Activated CD4-positive, alpha-beta T cell treated with anti-CD3 and anti-CD28 coated beads for 36 hours (primary cell): ENCODE measurements at regions not wholly inside any gene's neighbourhood (a gene's known extent, or its start where the extent isn't known, plus 50 kb on each side); places are given as distances from the start of the nearest gene placed in this dataset.

Experiments
- ATAC-seq: fragments of 200-7000 bp; cut with Tn5 transposase; one replicate; pipeline ENCODE4 v1.10.0; 2021; ENCODE audit warnings: mild to moderate bottlenecking, moderate library complexity
- CTCF ChIA-PET: fragments of 350-600 bp; sonication (Branson Sonifier 250); formaldehyde crosslinking; loops from one replicate; lab custom pipeline; 2021; ENCODE audit warnings: antibody characterized with exemption; lab: Charles Lee
- POLR2A ChIA-PET: fragments of 350-600 bp; sonication (Branson Sonifier 250); formaldehyde crosslinking; loops from one replicate; lab custom pipeline; 2021; ENCODE audit warnings: antibody characterized with exemption, inconsistent platforms; lab: Charles Lee
- DNase-seq: peaks from one replicate; pipeline ENCODE4 v3.0.0-alpha.2; 2020
- H3K27ac Mint-ChIP-seq: one replicate; pipeline ENCODE4 v1.8.0; 2021; ENCODE audit warnings: mixed read lengths
- H3K27me3 Mint-ChIP-seq: one replicate; pipeline ENCODE4 v1.8.0; 2021; ENCODE audit warnings: mixed read lengths
- H3K36me3 Mint-ChIP-seq: one replicate; pipeline ENCODE4 v1.8.0; 2021; ENCODE audit warnings: low read depth, mixed read lengths
- H3K4me1 Mint-ChIP-seq: one replicate; pipeline ENCODE4 v1.8.0; 2021; ENCODE audit warnings: mixed read lengths
- H3K4me3 Mint-ChIP-seq: one replicate; pipeline ENCODE4 v1.8.0; 2021; ENCODE audit warnings: mild to moderate bottlenecking, moderate library complexity, mixed read lengths
- H3K9me3 Mint-ChIP-seq: one replicate; pipeline ENCODE4 v1.8.0; 2021; ENCODE audit warnings: low read depth, mixed read lengths
- intact Hi-C, 2 experiments: fragments of 100-400 bp; cut with DNase I in 1 of 2; cut with micrococcal nuclease in 1 of 2; formaldehyde crosslinking; loops; one replicate each; pipeline versions ENCODE4 v1.14.2 to v1.15.1; 2022 to 2024; cut with DNase I, micrococcal nuclease

- ChIA-PET POLR2A (no interaction called here), CTCF (no interaction called here)
- ATAC-seq: no peak
- intact Hi-C loops: no loop called here
- no peak for DNase-seq
- Mint-ChIP-seq H3K4me1 (no peaks in the 10 kb centered on the region), H3K9me3 (no peaks in the 10 kb centered on the region), H3K27me3 (peaks cover 15% of the 10 kb centered on the region), H3K27ac (no peak overlapping the region), H3K4me3 (no peak overlapping the region), H3K36me3 (no peaks in the 10 kb centered on the region)
Observed at GRCh38 chr3:168844472-168844871, 748.7 kb upstream of the GOLIM4 start.

- no peak for DNase-seq
- no peak for ATAC-seq
- peaks cover 13% of the 10 kb centered on the region for H3K27me3 Mint-ChIP-seq
- ChIA-PET POLR2A (no interaction called here), CTCF (no interaction called here)
- no peaks in the 10 kb centered on the region for H3K36me3 Mint-ChIP-seq
- intact Hi-C loops: no loop called here
- H3K4me3 Mint-ChIP-seq: no peak overlapping the region
- H3K4me1 Mint-ChIP-seq: no peaks in the 10 kb centered on the region
- no peaks in the 10 kb centered on the region for H3K9me3 Mint-ChIP-seq
- no peak overlapping the region for H3K27ac Mint-ChIP-seq
Observed at GRCh38 chr3:168843481-168843880, 747.8 kb upstream of the GOLIM4 start.

DNA sequence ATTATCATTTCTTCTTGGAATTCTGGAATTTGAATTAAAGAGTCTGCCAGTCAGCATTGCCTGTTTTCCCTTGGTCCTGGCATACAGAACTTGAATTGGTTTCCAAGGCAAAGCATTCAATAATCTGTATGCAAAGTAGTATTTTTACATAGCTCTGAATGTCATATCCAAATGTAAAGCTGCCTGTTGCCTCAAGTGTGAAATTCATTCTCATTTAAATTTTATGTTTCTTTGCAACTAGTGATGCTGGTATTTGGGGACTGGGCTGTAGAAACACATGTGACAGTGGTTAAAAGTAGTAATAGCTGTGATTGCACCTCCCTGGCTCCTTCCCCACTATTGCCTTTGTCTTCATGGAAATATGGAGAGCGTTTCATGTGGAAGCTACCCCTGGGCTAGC is 743.9 kb upstream of the GOLIM4 start:
- ChIA-PET POLR2A (no interaction called here), CTCF (no interaction called here)
- intact Hi-C loops: no loop called here
- Mint-ChIP-seq H3K4me1 (no peaks in the 10 kb centered on the region), H3K36me3 (no peaks in the 10 kb centered on the region), H3K9me3 (no peaks in the 10 kb centered on the region), H3K4me3 (no peak overlapping the region), H3K27ac (no peak overlapping the region), H3K27me3 (peaks cover under 1% of the 10 kb centered on the region)
- DNase-seq (no peak), ATAC-seq (no peak)

DNA sequence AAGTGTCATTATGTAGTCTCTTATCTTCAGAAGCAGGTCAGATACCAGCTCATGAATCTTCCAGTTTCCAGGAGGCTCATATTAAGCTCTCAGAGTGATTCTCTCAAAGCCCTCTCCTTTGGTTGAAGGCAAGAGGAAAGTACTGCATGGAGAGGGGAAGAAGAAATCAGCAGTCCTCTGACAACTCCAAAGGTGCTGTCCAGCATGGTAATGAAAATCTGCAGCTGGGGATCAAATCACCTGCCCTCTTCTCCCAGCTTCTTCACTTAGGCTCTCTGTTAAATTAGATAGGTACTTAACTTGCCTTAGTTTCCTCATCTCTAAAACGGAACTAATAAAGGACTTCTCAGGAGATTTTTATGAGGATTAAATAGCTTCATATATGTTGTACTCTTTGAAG is 738.8 kb upstream of the GOLIM4 start:
- no peaks in the 10 kb centered on the region for H3K27me3 Mint-ChIP-seq
- no peak overlapping the region for H3K27ac Mint-ChIP-seq
- no peak for DNase-seq
- ChIA-PET CTCF (interaction anchor here (1.2 to 1.3 kb wide), 2 partner anchors 12 to 13 kb away, joined by 3 to 6 read pairs; no protein-coding TSS in a partner anchor), POLR2A (no interaction called here)
- no peaks in the 10 kb centered on the region for H3K4me1 Mint-ChIP-seq
- no peaks in the 10 kb centered on the region for H3K36me3 Mint-ChIP-seq
- H3K4me3 Mint-ChIP-seq: no peak overlapping the region
- intact Hi-C loops: no loop called here
- no peak for ATAC-seq
- H3K9me3 Mint-ChIP-seq: no peaks in the 10 kb centered on the region

- intact Hi-C loops: no loop called here
- ChIA-PET CTCF (no interaction called here), POLR2A (no interaction called here)
- H3K4me3 Mint-ChIP-seq: no peak overlapping the region
- H3K4me1 Mint-ChIP-seq: no peaks in the 10 kb centered on the region
- no peaks in the 10 kb centered on the region for H3K27me3 Mint-ChIP-seq
- H3K27ac Mint-ChIP-seq: no peak overlapping the region
- DNase-seq (no peak), ATAC-seq (no peak)
- H3K9me3 Mint-ChIP-seq: no peaks in the 10 kb centered on the region
- H3K36me3 Mint-ChIP-seq: no peaks in the 10 kb centered on the region
Observed at GRCh38 chr3:168828943-168829342, 733.2 kb upstream of the GOLIM4 start.

- ChIA-PET POLR2A (no interaction called here), CTCF (no interaction called here)
- intact Hi-C loops: no loop called here
- H3K9me3 Mint-ChIP-seq: no peaks in the 10 kb centered on the region
- ATAC-seq (no peak), DNase-seq (no peak)
- no peak overlapping the region for H3K27ac Mint-ChIP-seq
- H3K36me3 Mint-ChIP-seq: no peaks in the 10 kb centered on the region
- H3K4me3 Mint-ChIP-seq: no peak overlapping the region
- no peaks in the 10 kb centered on the region for H3K27me3 Mint-ChIP-seq
- H3K4me1 Mint-ChIP-seq: no peaks in the 10 kb centered on the region
Observed at GRCh38 chr3:168828536-168828935, 732.8 kb upstream of the GOLIM4 start.

GRCh38 chr3:168828014-168828413 is 732.3 kb upstream of the GOLIM4 start:
- H3K4me3 Mint-ChIP-seq: no peak overlapping the region
- H3K9me3 Mint-ChIP-seq: no peaks in the 10 kb centered on the region
- intact Hi-C loops: no loop called here
- no peak for DNase-seq
- ChIA-PET CTCF (no interaction called here), POLR2A (no interaction called here)
- no peaks in the 10 kb centered on the region for H3K36me3 Mint-ChIP-seq
- no peak for ATAC-seq
- H3K4me1 Mint-ChIP-seq: no peaks in the 10 kb centered on the region
- no peaks in the 10 kb centered on the region for H3K27me3 Mint-ChIP-seq
- no peak overlapping the region for H3K27ac Mint-ChIP-seq

GRCh38 chr3:168824107-168824506 is 728.4 kb upstream of the GOLIM4 start:
- H3K4me3 Mint-ChIP-seq: no peak overlapping the region
- ATAC-seq: no peak
- ChIA-PET POLR2A (interaction anchor here (0.6 kb wide), 1 partner anchor 773 kb away, joined by 5 read pairs; no protein-coding TSS in a partner anchor), CTCF (interaction anchor here (1.2 to 1.4 kb wide), 2 partner anchors 22 to 23 kb away, joined by 3 to 6 read pairs; no protein-coding TSS in a partner anchor)
- H3K36me3 Mint-ChIP-seq: no peaks in the 10 kb centered on the region
- no peaks in the 10 kb centered on the region for H3K4me1 Mint-ChIP-seq
- no peaks in the 10 kb centered on the region for H3K9me3 Mint-ChIP-seq
- intact Hi-C loops: no loop called here
- no peak overlapping the region for H3K27ac Mint-ChIP-seq
- H3K27me3 Mint-ChIP-seq: no peaks in the 10 kb centered on the region
- DNase-seq: no peak

GRCh38 chr3:168823466-168823865 is 727.7 kb upstream of the GOLIM4 start:
- no peak for DNase-seq
- intact Hi-C loops: no loop called here
- ChIA-PET POLR2A (no interaction called here), CTCF (interaction anchor here (1.2 to 1.4 kb wide), 2 partner anchors 21 to 24 kb away, joined by 3 to 6 read pairs; no protein-coding TSS in a partner anchor)
- Mint-ChIP-seq H3K4me3 (no peak overlapping the region), H3K4me1 (no peaks in the 10 kb centered on the region), H3K27ac (no peak overlapping the region), H3K36me3 (no peaks in the 10 kb centered on the region), H3K9me3 (no peaks in the 10 kb centered on the region), H3K27me3 (no peaks in the 10 kb centered on the region)
- no peak for ATAC-seq

GRCh38 chr3:168820810-168821415 is 725.2 kb upstream of the GOLIM4 start:
- Mint-ChIP-seq H3K27ac (no peak overlapping the region), H3K9me3 (no peaks in the 10 kb centered on the region), H3K4me1 (no peaks in the 10 kb centered on the region), H3K4me3 (no peak overlapping the region), H3K27me3 (no peaks in the 10 kb centered on the region), H3K36me3 (no peaks in the 10 kb centered on the region)
- intact Hi-C loops: no loop called here
- DNase-seq: no peak
- ATAC-seq: no peak
- ChIA-PET POLR2A (no interaction called here), CTCF (no interaction called here)

DNA sequence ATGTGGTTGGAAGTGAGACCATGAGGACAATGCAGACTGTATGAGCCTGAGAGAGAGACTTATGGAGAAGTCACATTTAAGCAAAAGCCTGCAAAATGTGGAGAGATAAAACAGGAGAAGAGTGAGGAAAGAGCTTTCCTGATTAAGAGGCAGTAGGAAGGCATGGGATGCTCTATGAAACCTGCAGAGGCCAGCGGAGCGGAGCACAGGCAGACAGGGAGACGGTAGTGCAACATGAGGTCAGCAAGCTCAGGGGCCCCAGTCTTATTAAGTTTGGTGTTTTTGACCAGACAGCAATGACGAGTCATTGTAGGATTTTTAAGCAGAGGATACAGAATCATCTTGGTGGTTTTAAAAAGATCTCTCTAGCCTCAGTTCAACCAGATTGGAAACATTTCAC is 721.5 kb upstream of the GOLIM4 start:
- no peaks in the 10 kb centered on the region for H3K36me3 Mint-ChIP-seq
- H3K9me3 Mint-ChIP-seq: no peaks in the 10 kb centered on the region
- no peak overlapping the region for H3K27ac Mint-ChIP-seq
- CTCF ChIA-PET: no interaction called here
- H3K4me3 Mint-ChIP-seq: no peak overlapping the region
- DNase-seq (no peak), ATAC-seq (no peak)
- POLR2A ChIA-PET: no interaction called here
- no peaks in the 10 kb centered on the region for H3K27me3 Mint-ChIP-seq
- H3K4me1 Mint-ChIP-seq: no peaks in the 10 kb centered on the region
- intact Hi-C loops: no loop called here

DNA sequence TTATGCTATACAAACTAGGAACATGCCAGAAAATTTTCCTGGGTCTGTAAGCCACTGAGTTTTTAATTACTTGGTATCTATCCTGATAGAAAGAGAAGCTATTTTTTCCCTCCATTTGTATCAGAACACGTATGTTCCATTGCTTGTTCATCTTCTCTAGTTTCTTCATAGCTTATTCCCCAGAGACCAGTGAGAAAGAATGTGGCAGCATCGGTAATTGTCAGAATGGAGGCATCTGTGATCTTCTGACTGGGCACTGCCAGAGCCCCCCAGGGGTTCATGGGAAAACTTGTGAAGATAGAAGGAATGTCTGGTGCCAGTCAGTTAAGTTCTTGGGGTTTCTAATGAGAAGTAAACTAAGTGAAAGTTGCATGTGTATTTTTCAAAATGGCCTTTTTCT is 720.2 kb upstream of the GOLIM4 start:
- intact Hi-C loops: no loop called here

More for the DNA sequence above, 720.2 kb upstream of the GOLIM4 start:
- ChIA-PET POLR2A (no interaction called here), CTCF (interaction anchor here (1.4 kb wide), 1 partner anchor 11 kb away, joined by 3 read pairs; no protein-coding TSS in a partner anchor)
- H3K36me3 Mint-ChIP-seq: no peaks in the 10 kb centered on the region
- H3K27me3 Mint-ChIP-seq: no peaks in the 10 kb centered on the region
- no peaks in the 10 kb centered on the region for H3K4me1 Mint-ChIP-seq
- no peak overlapping the region for H3K27ac Mint-ChIP-seq
- ATAC-seq (no peak), DNase-seq (no peak)
- H3K4me3 Mint-ChIP-seq: no peak overlapping the region
- H3K9me3 Mint-ChIP-seq: no peaks in the 10 kb centered on the region
